HCT116 (cell line): ENCODE measurements at regions not wholly inside any gene's neighbourhood (a gene's known extent, or its start where the extent isn't known, plus 50 kb on each side); places are given as distances from the start of the nearest gene placed in this dataset.

Experiments
- ATAC-seq: fragments of 200-7000 bp; cut with Tn5 transposase; 2 replicates; pipeline ENCODE4 v1.9.1; 2020; ENCODE audit warnings: mild to moderate bottlenecking, moderate library complexity
- BruUV-seq: library from RNA; stranded (reverse); fragments of 400-500 nt; replicated peaks from 2 replicates; lab custom pipeline; 2021; lab: Mats Ljungman, UMichigan
- CTCF ChIA-PET: fragments of 300-600 bp; sonication (Branson Sonifier 250); formaldehyde crosslinking; loops from one replicate; lab custom pipeline; 2021; ENCODE audit warnings: antibody characterized with exemption; lab: Charles Lee
- POLR2A ChIA-PET: fragments of 300-600, 350-600 bp; sonication (Branson Sonifier 250); formaldehyde crosslinking; loops from one replicate; lab custom pipeline; 2021; ENCODE audit warnings: antibody characterized with exemption; lab: Charles Lee
- RAD21 ChIA-PET, 2 experiments: fragments of 300-600 bp; sonication (Branson Sonifier 250); formaldehyde crosslinking; loops; one replicate each; lab custom pipeline; 2023; ENCODE audit warnings: low total read pairs in 2 of 2; ENCODE audit not compliant: uncharacterized antibody in 2 of 2, unreplicated experiment in 2 of 2, low non-redundant PET in 1 of 2; lab: Charles Lee
- DNase-seq: peaks from one replicate; pipeline ENCODE4 v3.0.0-alpha.2; 2010; ENCODE audit warnings: low read depth, low spot score
- H2AFZ ChIP-seq: fragments of 200-600 bp; shearing (Covaris generic), sonication (generic); 2 replicates; pipeline ENCODE4 v1.6.1; 2017; ENCODE audit warnings: low read depth, mixed run types, mixed read lengths, antibody characterized with exemption, low read length; ENCODE audit not compliant: poor library complexity, severe bottlenecking
- H3K27ac ChIP-seq: 2 replicates; pipeline ENCODE4 v1.5.1; 2012; ENCODE audit warnings: low read depth, low read length
- H3K27me3 ChIP-seq: fragments of 200-600 bp; sonication (generic); 2 replicates; pipeline ENCODE4 v1.6.1; 2016; ENCODE audit warnings: mixed run types, low read length, mixed read lengths; ENCODE audit not compliant: insufficient read depth
- H3K36me3 ChIP-seq, 2 experiments: fragments of 200-500 bp in 1 of 2; fragments of 200-600 bp in 1 of 2; sonication (Bioruptor generic) in 1 of 2; sonication (generic) in 1 of 2; 2 replicates each; pipeline versions ENCODE4 v1.5.1 to v1.6.1; 2014 to 2016; ENCODE audit warnings: low read length in 2 of 2, inconsistent platforms in 1 of 2, mixed read lengths in 1 of 2, mixed run types in 1 of 2; ENCODE audit not compliant: insufficient read depth in 2 of 2, control insufficient read depth in 1 of 2
- H3K4me1 ChIP-seq, 2 experiments: fragments of 200-600 bp in 1 of 2; sonication (generic) in 1 of 2; 2 replicates each; pipeline versions ENCODE4 v1.5.1 to v1.6.1; 2012 to 2017; ENCODE audit warnings: low read length in 2 of 2, inconsistent platforms in 1 of 2, mild to moderate bottlenecking in 1 of 2, mixed read lengths in 1 of 2, mixed run types in 1 of 2, moderate library complexity in 1 of 2; ENCODE audit not compliant: insufficient read depth in 2 of 2, control insufficient read depth in 1 of 2
- H3K4me2 ChIP-seq: fragments of 200-600 bp; sonication (generic); 2 replicates; pipeline ENCODE4 v1.6.1; 2017; ENCODE audit warnings: mixed run types, low read length, mixed read lengths
- H3K4me3 ChIP-seq, 2 experiments: fragments of 200-600 bp in 1 of 2; sonication (generic) in 1 of 2; replicated peaks in 1 of 2; 2 replicates each; pipeline ENCODE4 v1.5.1; 2011 to 2016; ENCODE audit warnings: low read length in 2 of 2, control low read depth in 1 of 2, low read depth in 1 of 2, mild to moderate bottlenecking in 1 of 2, mixed read lengths in 1 of 2, mixed run types in 1 of 2
- H3K79me2 ChIP-seq: fragments of 200-600 bp; sonication (generic); 2 replicates; pipeline ENCODE4 v1.6.1; 2017; ENCODE audit warnings: mild to moderate bottlenecking, mixed run types, low read length, moderate library complexity, mixed read lengths; ENCODE audit not compliant: insufficient read depth
- H3K9ac ChIP-seq: fragments of 200-600 bp; sonication (generic); 2 replicates; pipeline ENCODE4 v1.6.1; 2016; ENCODE audit warnings: low read length, mixed read lengths
- H3K9me2 ChIP-seq: fragments of 200-600 bp; sonication (generic), shearing (Covaris generic); 2 replicates; pipeline ENCODE4 v1.6.1; 2017; ENCODE audit warnings: mixed run types, mild to moderate bottlenecking, moderate library complexity; ENCODE audit not compliant: insufficient read depth
- H3K9me3 ChIP-seq, 2 experiments: fragments of 200-500 bp in 1 of 2; fragments of 200-600 bp in 1 of 2; sonication (Bioruptor generic) in 1 of 2; sonication (generic) in 1 of 2; 2 replicates each; pipeline ENCODE4 v1.6.1; 2014 to 2017; ENCODE audit warnings: low read length in 2 of 2, mixed read lengths in 2 of 2, inconsistent platforms in 1 of 2, low read depth in 1 of 2, mild to moderate bottlenecking in 1 of 2, mixed run types in 1 of 2, moderate library complexity in 1 of 2; ENCODE audit not compliant: control insufficient read depth in 1 of 2, insufficient read depth in 1 of 2
- H4K20me1 ChIP-seq: fragments of 200-600 bp; sonication (generic), shearing (Covaris generic); 2 replicates; pipeline ENCODE4 v1.6.1; 2017; ENCODE audit warnings: mixed run types, mild to moderate bottlenecking, moderate library complexity; ENCODE audit not compliant: insufficient read depth
- CBX3 ChIP-seq: IDR thresholded peaks from 2 replicates; pipeline ENCODE4 v1.6.1; 2012; ENCODE audit warnings: low read depth
- CEBPB ChIP-seq: IDR thresholded peaks from 2 replicates; pipeline ENCODE4 v1.6.1; 2012; ENCODE audit warnings: low read depth
- CTCF ChIP-seq, 3 experiments: fragments of 200-600 bp in 1 of 3; sonication (generic) in 1 of 3; IDR thresholded peaks in 2 of 3; conservative IDR thresholded peaks in 1 of 3; 2 replicates each; pipeline ENCODE4 v1.5.1; 2012 to 2017; ENCODE audit warnings: low read depth in 2 of 3, low read length in 2 of 3, antibody characterized with exemption in 1 of 3, borderline replicate concordance in 1 of 3, control low read depth in 1 of 3, mild to moderate bottlenecking in 1 of 3, mixed read lengths in 1 of 3, mixed run types in 1 of 3, moderate library complexity in 1 of 3; ENCODE audit not compliant: insufficient read depth in 1 of 3
- EGR1 ChIP-seq: IDR thresholded peaks from 2 replicates; pipeline ENCODE4 v1.6.1; 2012; ENCODE audit warnings: low read depth
- ELF1 ChIP-seq: IDR thresholded peaks from 2 replicates; pipeline ENCODE4 v1.6.1; 2012; ENCODE audit warnings: low read depth, borderline replicate concordance
- EZH2 ChIP-seq: fragments of 200-600 bp; sonication (generic); IDR thresholded peaks from 2 replicates; pipeline ENCODE4 v1.6.1; 2017; ENCODE audit warnings: antibody characterized with exemption, mixed run types
- EZH2phosphoT487 ChIP-seq: fragments of 200-600 bp; IDR thresholded peaks from 2 replicates; pipeline ENCODE4 v1.6.1; 2018; ENCODE audit warnings: antibody characterized with exemption, borderline replicate concordance
- JUND ChIP-seq: IDR thresholded peaks from 2 replicates; pipeline ENCODE4 v1.6.1; 2012
- POLR2AphosphoS5 ChIP-seq: IDR thresholded peaks from 2 replicates; pipeline ENCODE4 v1.6.1; 2011; ENCODE audit warnings: mild to moderate bottlenecking, low read depth, low read length, moderate library complexity
- SIN3A ChIP-seq: IDR thresholded peaks from 2 replicates; pipeline ENCODE4 v1.6.1; 2012; ENCODE audit warnings: low read depth
- SP1 ChIP-seq: IDR thresholded peaks from 2 replicates; pipeline ENCODE4 v1.6.1; 2012; ENCODE audit warnings: low read depth
- SRF ChIP-seq: IDR thresholded peaks from 2 replicates; pipeline ENCODE4 v1.6.1; 2012; ENCODE audit warnings: low read depth
- TCF7L2 ChIP-seq: IDR thresholded peaks from 2 replicates; pipeline ENCODE4 v1.7.0; 2011; ENCODE audit warnings: borderline replicate concordance, inconsistent platforms; ENCODE audit not compliant: insufficient read depth, insufficient read length; ENCODE audit errors: extremely low read depth
- YY1 ChIP-seq: IDR thresholded peaks from 2 replicates; pipeline ENCODE4 v1.6.1; 2011; ENCODE audit warnings: low read length, low read depth, moderate library complexity, mild to moderate bottlenecking; ENCODE audit not compliant: insufficient replicate concordance; ENCODE audit errors: extremely low read depth
- ZFX ChIP-seq: fragments of 450-650 bp; IDR thresholded peaks from 2 replicates; pipeline ENCODE4 v1.6.1; 2017
- ZNF274 ChIP-seq: fragments of 200-500 bp; sonication (Bioruptor generic); IDR thresholded peaks from 2 replicates; pipeline ENCODE4 v1.6.1; 2014; ENCODE audit warnings: mild to moderate bottlenecking, low read depth, low read length, inconsistent platforms
- intact Hi-C: fragments of 100-400 bp; cut with micrococcal nuclease; formaldehyde crosslinking; loops from 2 replicates; pipeline ENCODE4 v1.10.0; 2022

- H2AFZ ChIP-seq: no peak overlapping the region
- BruUV-seq: no TSS peak
- no peaks in the 10 kb centered on the region for H3K9me2 ChIP-seq
- ATAC-seq (no peak), DNase-seq (no peak)
- peaks cover 10 to 36% of the 10 kb centered on the region in 2 experiments; a peak in 2 of 4 replicates for H3K9me3 ChIP-seq
- H3K9ac ChIP-seq: no peak overlapping the region
- H3K4me1 ChIP-seq: no peaks in the 10 kb centered on the region
- H3K27ac ChIP-seq: no peak overlapping the region
- no peak overlapping the region for H3K4me3 ChIP-seq
- intact Hi-C loops: no loop called here
- CTCF ChIA-PET: no interaction called here
- H4K20me1 ChIP-seq: no peaks in the 10 kb centered on the region
- no peaks in the 10 kb centered on the region for H3K79me2 ChIP-seq
- POLR2A ChIA-PET: no interaction called here
- H3K4me2 ChIP-seq: no peak overlapping the region
- RAD21 ChIA-PET: no interaction called here
- no peak for TF ChIP-seq JUND
- no peak for TF ChIP-seq EGR1
- no peak for TF ChIP-seq CTCF (IDR thresholded peaks at IDR 0.05 in 2 of 3, conservative IDR thresholded peaks at IDR 0.05 in 1 of 3; ENCODE audit: borderline replicate concordance in 1 of 3, insufficient read depth in 1 of 3, low read depth in 2 of 3, low read length in 2 of 3)
- no peak for TF ChIP-seq ZNF274
- no peak for TF ChIP-seq YY1
- no peak for TF ChIP-seq ELF1
- TF ChIP-seq EZH2phosphoT487: no peak
- TF ChIP-seq SIN3A: no peak
- no peak for TF ChIP-seq CEBPB
- no peak for TF ChIP-seq ZFX
- no peak for TF ChIP-seq CBX3
- no peak for TF ChIP-seq SP1
- TF ChIP-seq TCF7L2: no peak
- no peak for TF ChIP-seq EZH2
- no peak for TF ChIP-seq SRF
- TF ChIP-seq POLR2AphosphoS5: no peak
- no peaks in the 10 kb centered on the region for H3K27me3 ChIP-seq
- no peaks in the 10 kb centered on the region for H3K36me3 ChIP-seq
These were observed 200.6 kb downstream of the SEMA6D start for GRCh38 chr15:47917881-47918280.
